Right atrium auricular region (tissue), 2 donors: ENCODE measurements at regions not wholly inside any gene's neighbourhood (a gene's known extent, or its start where the extent isn't known, plus 50 kb on each side); places are given as distances from the start of the nearest gene placed in this dataset.

Experiments used
- DNase-seq: peaks from one replicate; pipeline ENCODE4 v3.0.0-alpha.2; 2019; ENCODE audit warnings: low spot score
- H3K27ac ChIP-seq, 2 donors: fragments of 200-600 bp; sonication (generic); 1 replicate in 1 of 2; 2 replicates in 1 of 2; pipeline ENCODE4 v1.5.1; 2016 to 2019
- H3K27me3 ChIP-seq, 2 donors: fragments of 200-600 bp; sonication (generic); one replicate each; pipeline versions ENCODE4 v1.5.1 to v1.6.0; 2017 to 2019
- H3K36me3 ChIP-seq: fragments of 200-600 bp; sonication (generic); one replicate; pipeline ENCODE4 v1.5.1; 2016
- H3K4me1 ChIP-seq, 2 donors: fragments of 200-600 bp; sonication (generic); one replicate each; pipeline versions ENCODE4 v1.5.1 to v1.6.0; 2017 to 2019
- H3K4me3 ChIP-seq, 2 donors: fragments of 200-600 bp; sonication (generic); 1 replicate in 1 of 2; 2 replicates in 1 of 2; pipeline ENCODE4 v1.5.1; 2017 to 2019; ENCODE audit warnings: mild to moderate bottlenecking in 1 of 2, moderate library complexity in 1 of 2
- H3K9me3 ChIP-seq, 2 donors: fragments of 200-600 bp; sonication (generic); one replicate each; pipeline ENCODE4 v1.5.1; 2019
- TF ChIP-seq, protein P1 (sequence below), 2 donors: fragments of 200-600 bp; sonication (generic); IDR thresholded peaks; one replicate each; pipeline ENCODE4 v1.5.1; 2019; ENCODE audit warnings: antibody characterized with exemption in 2 of 2

DNA sequence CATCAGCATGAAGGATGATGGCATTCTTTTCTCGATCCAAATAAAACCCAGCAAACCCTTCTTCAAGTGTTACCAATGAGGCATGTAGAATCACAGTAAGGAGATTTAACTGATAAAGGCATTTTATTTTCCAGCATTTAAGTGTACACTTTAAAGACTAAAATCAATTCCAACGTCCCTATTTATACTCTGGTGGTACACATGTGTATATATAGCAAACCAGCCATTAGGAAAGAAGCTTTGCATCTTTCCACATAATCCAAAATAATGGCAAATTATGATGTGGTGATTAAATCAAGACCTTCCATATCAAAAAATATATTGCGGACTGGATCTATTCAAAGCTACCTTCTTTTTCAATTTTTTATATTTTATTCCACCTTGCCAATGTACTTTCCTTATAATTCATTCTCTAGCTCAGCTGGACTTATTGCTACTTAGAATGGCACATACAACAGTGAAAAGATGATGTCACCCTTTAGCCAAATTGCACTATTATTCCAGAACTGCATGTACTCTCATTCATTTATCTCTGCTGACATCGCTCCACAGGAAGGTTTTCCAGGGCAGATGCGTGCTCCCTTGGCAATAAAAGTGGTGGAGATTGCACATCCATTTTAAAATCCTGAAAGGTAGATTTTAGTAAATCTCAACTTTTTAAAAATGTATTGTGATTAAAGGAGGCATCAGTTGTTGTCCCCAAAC lies 63.3 kb upstream of the SLC30A5 start:
- Histone ChIP-seq H3K4me3 (no peak overlapping the region), H3K36me3 (no peaks in the 10 kb centered on the region), H3K9me3 (no peaks in the 10 kb centered on the region), H3K4me1 (no peaks in the 10 kb centered on the region), H3K27ac (no peak overlapping the region), H3K27me3 (no peaks in the 10 kb centered on the region)
- TF ChIP-seq, protein P1, sequence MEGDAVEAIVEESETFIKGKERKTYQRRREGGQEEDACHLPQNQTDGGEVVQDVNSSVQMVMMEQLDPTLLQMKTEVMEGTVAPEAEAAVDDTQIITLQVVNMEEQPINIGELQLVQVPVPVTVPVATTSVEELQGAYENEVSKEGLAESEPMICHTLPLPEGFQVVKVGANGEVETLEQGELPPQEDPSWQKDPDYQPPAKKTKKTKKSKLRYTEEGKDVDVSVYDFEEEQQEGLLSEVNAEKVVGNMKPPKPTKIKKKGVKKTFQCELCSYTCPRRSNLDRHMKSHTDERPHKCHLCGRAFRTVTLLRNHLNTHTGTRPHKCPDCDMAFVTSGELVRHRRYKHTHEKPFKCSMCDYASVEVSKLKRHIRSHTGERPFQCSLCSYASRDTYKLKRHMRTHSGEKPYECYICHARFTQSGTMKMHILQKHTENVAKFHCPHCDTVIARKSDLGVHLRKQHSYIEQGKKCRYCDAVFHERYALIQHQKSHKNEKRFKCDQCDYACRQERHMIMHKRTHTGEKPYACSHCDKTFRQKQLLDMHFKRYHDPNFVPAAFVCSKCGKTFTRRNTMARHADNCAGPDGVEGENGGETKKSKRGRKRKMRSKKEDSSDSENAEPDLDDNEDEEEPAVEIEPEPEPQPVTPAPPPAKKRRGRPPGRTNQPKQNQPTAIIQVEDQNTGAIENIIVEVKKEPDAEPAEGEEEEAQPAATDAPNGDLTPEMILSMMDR (IDR thresholded peaks at IDR 0.05): no peak
- DNase-seq: no peak

DNA sequence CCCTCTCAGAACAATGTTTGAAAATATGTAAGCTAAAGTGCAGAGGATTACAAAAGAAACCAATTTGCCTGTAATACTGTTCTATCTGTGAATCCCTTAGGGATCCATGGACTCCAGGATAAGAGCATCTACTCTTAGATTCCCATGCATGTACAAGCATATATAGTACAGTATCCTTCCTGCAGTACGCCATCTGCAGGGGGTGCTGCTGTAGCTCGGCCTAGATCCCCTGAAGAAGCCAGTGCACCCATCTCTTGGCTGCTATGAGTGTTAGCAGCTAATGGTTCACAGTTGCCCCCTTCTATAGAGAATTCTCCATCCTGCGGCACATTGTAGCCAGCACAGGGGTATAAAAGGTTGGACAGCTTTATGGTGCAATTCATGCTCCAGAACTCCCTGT lies 61.8 kb upstream of the SLC30A5 start:
- DNase-seq: no peak
- no peaks in the 10 kb centered on the region for H3K27me3 ChIP-seq

DNA sequence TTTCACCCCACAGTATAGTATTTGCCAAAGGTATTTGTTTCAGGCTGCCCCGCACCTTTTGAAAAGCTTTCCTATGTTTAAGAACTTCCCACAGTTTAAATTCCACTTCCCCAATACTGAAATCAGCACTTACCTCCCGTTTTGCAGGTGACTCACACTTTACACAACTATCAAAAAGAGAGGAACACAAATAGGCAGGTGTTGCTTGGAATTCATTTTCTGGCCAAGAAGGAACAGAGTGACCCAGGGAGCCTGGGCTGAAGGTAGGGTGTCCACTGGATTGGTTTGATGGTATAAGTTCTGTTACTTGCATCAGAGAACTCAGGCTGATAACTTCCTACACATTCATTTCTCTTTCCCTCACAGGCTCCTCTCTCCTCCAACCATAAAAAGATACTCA lies 60.1 kb upstream of the SLC30A5 start:
- Histone ChIP-seq H3K36me3 (no peaks in the 10 kb centered on the region), H3K9me3 (no peaks in the 10 kb centered on the region), H3K27me3 (no peaks in the 10 kb centered on the region), H3K4me3 (no peak overlapping the region), H3K4me1 (no peaks in the 10 kb centered on the region), H3K27ac (no peak overlapping the region)
- TF ChIP-seq, protein P1 (IDR thresholded peaks at IDR 0.05): no peak
- DNase-seq: no peak

More for the DNA sequence above, 61.8 kb upstream of the SLC30A5 start:
- no peak overlapping the region for H3K4me3 ChIP-seq
- no peaks in the 10 kb centered on the region for H3K9me3 ChIP-seq
- TF ChIP-seq, protein P1 (IDR thresholded peaks at IDR 0.05): no peak
- H3K4me1 ChIP-seq: no peaks in the 10 kb centered on the region
- H3K27ac ChIP-seq: no peak overlapping the region
- H3K36me3 ChIP-seq: no peaks in the 10 kb centered on the region

DNA sequence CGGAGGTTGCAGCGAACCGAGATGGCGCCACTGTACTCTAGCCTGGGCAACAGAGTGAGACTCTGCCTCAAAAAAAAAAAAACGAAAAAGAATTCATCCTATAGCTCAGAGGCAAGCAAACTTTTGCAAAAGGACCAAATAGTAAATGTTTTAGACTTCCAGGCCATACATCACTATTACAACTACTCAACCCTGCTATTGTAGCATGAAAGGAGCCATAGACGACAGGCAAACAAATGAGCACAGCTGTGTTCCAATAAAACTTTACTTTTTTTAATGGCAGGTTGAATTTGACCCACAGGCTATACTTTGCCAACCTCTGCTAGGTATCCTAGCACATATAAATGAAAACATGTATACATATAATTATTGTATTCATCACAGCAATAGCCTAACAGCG lies 58.9 kb upstream of the SLC30A5 start:
- H3K4me1 ChIP-seq: no peaks in the 10 kb centered on the region
- H3K36me3 ChIP-seq: no peaks in the 10 kb centered on the region
- no peak for DNase-seq
- TF ChIP-seq, protein P1 (IDR thresholded peaks at IDR 0.05): no peak
- no peak overlapping the region for H3K4me3 ChIP-seq
- H3K9me3 ChIP-seq: no peaks in the 10 kb centered on the region
- H3K27me3 ChIP-seq: no peaks in the 10 kb centered on the region
- H3K27ac ChIP-seq: no peak overlapping the region

DNA sequence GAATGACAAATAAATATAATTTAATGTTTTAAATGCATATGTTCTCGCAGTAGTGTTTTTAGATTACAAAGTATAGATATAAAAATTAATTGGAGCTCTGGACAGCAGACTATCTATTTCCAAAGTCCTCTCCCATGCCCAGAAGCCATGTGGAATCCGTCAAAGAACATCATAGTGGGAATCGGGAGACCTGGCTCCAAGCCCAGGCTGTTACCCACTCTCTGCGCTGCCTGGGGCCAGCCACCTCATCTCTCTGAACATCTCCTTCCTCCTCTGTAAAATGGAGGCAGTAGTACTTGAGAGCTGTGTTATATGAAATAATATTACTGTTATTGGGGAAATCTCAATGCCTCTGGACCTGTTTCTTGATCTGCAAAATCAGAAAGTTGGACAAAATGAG lies 58.1 kb upstream of the SLC30A5 start:
- Histone ChIP-seq H3K9me3 (no peaks in the 10 kb centered on the region), H3K4me3 (no peak overlapping the region), H3K27me3 (no peaks in the 10 kb centered on the region), H3K4me1 (no peaks in the 10 kb centered on the region), H3K36me3 (no peaks in the 10 kb centered on the region), H3K27ac (no peak overlapping the region)
- DNase-seq: no peak
- TF ChIP-seq, protein P1 (IDR thresholded peaks at IDR 0.05): no peak

DNA sequence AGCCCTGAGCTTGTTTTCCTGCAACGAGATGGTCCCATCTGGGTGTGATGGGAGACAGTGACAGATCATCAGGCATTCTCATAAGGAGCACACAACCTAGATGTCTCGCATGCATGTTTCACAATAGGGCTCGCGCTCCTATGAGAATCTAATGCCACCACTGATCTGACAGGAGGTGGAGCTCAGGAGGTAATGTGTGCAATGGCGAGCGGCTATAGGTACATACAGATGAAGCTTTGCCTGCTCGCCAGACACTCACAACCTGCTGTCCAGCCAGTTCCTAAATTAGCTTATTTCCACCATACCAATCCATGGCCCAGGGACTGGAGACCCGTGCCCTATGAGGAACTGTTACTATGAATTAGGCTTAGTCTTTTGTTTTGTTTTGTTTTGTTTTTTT lies 55.3 kb upstream of the SLC30A5 start:
- no peak for DNase-seq
- H3K9me3 ChIP-seq: no peaks in the 10 kb centered on the region
- TF ChIP-seq, protein P1 (IDR thresholded peaks at IDR 0.05): no peak
- no peak overlapping the region for H3K27ac ChIP-seq
- H3K36me3 ChIP-seq: no peaks in the 10 kb centered on the region
- H3K4me1 ChIP-seq: no peaks in the 10 kb centered on the region
- no peak overlapping the region for H3K4me3 ChIP-seq
- no peaks in the 10 kb centered on the region for H3K27me3 ChIP-seq
